GM18873 (cell line): ENCODE measurements at regions not wholly inside any gene's neighbourhood (a gene's known extent, or its start where the extent isn't known, plus 50 kb on each side); places are given as distances from the start of the nearest gene placed in this dataset.

Experiments used
- ATAC-seq: cut with Tn5 transposase; IDR thresholded peaks from one replicate; pipeline ENCODE4 v1.9.1; 2021; ENCODE audit warnings: mild to moderate bottlenecking, moderate library complexity, moderate number of reproducible peaks; ENCODE audit not compliant: unreplicated experiment, low FRiP score

GRCh38 chrX:20884565-20884964, 489.7 kb upstream of the CNKSR2 start:
- no peak for ATAC-seq

DNA sequence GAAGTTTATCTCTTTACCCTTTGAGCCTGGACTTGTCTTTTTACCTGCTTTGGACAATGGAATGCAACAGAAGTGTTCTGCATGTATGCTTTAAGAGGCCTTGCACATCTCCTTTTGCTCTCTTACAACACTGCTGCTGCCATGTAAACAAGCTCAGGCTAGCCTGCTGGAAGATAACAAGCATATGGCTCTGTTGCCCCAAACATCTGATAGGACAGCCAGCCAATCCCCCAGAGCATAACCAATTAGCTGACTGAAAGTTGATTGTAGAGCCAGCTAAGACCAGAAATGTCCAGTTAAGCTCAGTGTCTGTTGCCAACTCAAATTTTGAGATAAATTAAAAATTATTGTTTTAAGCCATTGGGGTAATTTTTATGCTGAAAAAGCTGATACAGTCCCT, 510.6 kb upstream of the CNKSR2 start:
- no peak for ATAC-seq

GRCh38 chrX:20861113-20861512, 513.1 kb upstream of the CNKSR2 start:
- ATAC-seq, result no peak

DNA sequence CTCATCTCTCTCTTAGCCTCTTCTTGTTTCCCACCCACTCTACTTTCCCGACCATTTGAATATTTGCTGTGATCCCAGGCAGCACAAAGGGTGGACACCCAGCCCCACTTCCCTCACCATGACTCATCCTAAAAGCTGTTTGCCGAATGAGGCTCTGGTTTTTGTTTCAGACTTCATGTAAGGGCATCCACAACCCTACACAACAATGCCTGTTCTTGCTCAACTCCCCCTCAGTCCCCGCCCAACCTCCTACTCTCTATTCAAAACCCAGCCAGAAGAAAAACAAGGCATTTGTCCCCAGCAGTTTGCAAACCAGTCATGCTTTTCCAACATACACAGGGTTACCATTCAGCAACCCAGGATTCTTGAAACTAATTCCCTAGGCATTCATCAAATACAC, 516.5 kb upstream of the CNKSR2 start:
- ATAC-seq, result no peak

DNA sequence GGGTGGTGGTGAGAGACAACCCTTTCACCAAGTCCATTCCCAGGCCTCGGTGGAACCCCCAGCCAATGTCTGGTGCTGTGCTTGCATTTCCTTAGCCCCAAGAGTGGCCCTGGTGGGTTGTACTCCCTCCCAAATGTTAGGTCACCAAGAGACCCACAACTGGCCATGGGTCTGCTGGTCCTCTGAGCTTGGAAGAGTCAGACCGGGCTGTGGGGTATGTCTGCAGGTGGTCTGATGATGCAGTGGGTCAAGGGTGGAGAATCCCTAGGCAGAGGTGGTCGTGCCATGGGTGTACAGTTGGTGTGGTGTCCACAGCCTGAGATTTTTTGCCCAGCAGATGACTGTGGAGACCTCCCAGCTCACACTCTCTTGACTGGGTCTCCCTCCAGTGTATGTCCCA, 535.7 kb upstream of the CNKSR2 start:
- no peak for ATAC-seq

GRCh38 chrX:20829665-20830491, 544.3 kb upstream of the CNKSR2 start:
- ATAC-seq, result no peak

DNA sequence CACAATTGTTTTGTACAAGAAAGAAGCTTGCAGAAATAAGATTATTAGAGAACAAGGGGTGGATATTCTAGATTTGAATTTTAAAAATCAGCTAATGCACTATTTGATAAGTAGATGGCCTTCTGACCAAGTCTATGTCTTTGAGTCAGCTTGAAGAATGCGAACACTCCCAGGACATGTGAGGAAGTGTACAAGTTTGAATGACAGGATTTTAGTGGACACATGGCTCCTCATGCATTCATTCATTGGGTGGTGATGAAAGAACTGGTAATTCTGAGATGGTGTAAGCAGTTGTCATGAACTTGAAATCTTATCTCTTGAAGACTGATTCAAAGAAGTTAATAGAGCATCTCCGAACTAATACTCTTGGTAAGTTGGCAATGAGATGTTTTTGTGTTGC, 548.2 kb upstream of the CNKSR2 start:
- no peak for ATAC-seq

DNA sequence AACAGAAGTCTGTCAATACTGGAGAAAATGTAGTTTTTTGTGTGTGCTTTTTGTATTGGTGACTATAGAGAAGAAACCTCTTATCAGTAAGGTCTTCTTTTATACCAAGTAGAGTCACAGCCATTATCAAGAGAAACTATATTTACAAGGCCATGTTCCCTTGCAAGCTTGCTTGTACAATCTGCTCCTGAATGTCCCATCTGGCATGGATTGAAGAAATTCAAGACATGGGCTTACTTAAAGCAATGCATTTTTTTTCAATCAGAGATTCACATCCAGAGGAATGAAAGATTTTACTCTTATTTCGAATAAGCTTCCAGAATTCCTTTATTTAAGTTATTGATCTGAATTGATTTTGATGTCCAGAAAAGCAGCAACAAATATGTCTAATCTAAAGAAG, 537.3 kb upstream of the RPS6KA3 start:
- no peak for ATAC-seq

GRCh38 chrX:20802036-20802435, 535.3 kb upstream of the RPS6KA3 start:
- no peak for ATAC-seq

GRCh38 chrX:20796450-20796849, 529.7 kb upstream of the RPS6KA3 start:
- ATAC-seq, result no peak

GRCh38 chrX:20789103-20789502, 522.4 kb upstream of the RPS6KA3 start:
- no peak for ATAC-seq

- no peak for ATAC-seq
Observed at GRCh38 chrX:20767346-20767745, 500.6 kb upstream of the RPS6KA3 start.

- ATAC-seq, result no peak
Observed at GRCh38 chrX:20756585-20756984, 489.9 kb upstream of the RPS6KA3 start.

DNA sequence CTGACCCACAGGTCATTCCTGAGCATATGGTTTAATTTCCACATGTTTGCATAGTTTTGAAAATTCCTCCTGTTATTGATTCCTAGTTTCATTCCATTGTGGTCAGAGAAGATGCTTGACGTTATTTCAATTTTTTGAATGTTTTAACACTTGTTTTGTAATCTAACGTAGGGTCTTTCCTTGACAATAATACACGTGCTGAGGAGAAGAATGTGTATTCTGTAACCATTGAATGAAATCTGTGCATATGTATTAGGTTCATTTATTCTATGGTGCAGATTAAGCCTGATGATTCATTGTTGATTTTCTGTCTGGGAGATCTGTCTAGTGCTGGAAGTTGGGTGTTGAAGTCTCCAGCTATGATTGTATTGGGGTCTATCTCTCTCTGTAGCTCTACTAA, 486.4 kb upstream of the RPS6KA3 start:
- no peak for ATAC-seq

DNA sequence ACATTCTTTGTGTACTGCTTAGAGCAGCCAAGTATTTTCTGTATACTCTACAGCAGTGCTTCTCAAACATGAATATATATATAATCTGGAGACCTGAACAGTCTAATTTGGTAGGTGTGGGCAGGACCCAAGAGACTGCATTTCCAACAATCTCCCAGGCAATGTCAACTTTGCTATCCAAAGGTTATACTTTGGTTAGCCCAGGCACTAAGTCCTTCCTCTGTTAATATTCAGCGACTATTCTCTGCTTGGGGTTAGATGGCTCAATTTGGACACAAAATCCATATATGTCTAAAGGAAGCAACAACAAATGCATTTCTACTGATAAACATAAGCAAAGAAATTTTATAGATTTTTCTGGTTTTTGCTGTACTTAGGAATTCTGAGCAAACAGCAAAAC, 480.0 kb upstream of the RPS6KA3 start:
- no peak for ATAC-seq

- ATAC-seq, result no peak
Observed at GRCh38 chrX:20743046-20743445, 476.3 kb upstream of the RPS6KA3 start.

DNA sequence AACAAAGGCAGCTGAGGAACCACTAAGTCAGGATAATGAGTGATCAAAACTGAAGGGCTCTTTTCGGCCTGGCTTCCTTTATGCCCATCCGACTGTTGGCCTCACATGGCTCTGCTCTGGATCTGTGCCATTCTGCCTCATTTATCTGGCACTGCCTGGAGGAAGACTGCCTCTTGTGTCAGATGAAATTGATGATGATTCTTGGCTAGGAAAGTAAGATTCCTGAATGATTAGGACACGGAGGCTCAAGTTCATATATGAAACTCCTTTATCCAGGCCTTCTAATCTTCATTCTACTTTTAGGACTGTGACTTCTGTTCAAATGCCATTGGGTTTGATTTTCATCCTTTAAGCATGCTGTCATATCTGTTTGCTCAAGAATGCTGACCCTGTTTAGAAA, 475.4 kb upstream of the RPS6KA3 start:
- ATAC-seq, result no peak

GRCh38 chrX:20740443-20740842, 473.7 kb upstream of the RPS6KA3 start:
- ATAC-seq, result no peak

- ATAC-seq, result no peak
Observed at GRCh38 chrX:20739038-20739745, 472.5 kb upstream of the RPS6KA3 start.

GRCh38 chrX:20729416-20729815, 462.7 kb upstream of the RPS6KA3 start:
- no peak for ATAC-seq

DNA sequence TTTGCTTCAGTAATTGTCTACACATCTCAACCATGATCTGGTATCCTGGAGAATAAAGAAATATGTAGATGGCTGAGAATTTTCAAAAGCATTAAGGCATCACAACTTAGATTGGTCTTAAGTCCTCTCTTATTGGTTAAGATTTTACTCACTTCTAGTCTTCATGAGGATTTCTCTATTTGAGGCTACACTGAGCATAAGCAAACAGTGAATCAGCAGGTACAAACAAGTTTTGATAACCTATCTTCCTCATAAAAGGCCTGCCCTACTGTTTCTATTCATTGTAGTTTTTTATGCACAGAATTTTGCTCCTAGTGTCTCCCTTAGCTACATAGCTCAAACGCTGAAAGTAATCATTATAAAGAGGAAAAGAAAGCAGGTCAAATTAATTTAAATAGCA, 460.7 kb upstream of the RPS6KA3 start:
- no peak for ATAC-seq
